Panc1 (cell line): ENCODE measurements at regions not wholly inside any gene's neighbourhood (a gene's known extent, or its start where the extent isn't known, plus 50 kb on each side); places are given as distances from the start of the nearest gene placed in this dataset.

ENCODE experiments used
- ATAC-seq: fragments of 200-7000 bp; cut with Tn5 transposase; 2 replicates; pipeline ENCODE4 v1.9.1; 2020; ENCODE audit warnings: mild to moderate bottlenecking, moderate library complexity
- BruUV-seq: library from RNA; stranded (reverse); fragments of 400-500 nt; replicated peaks from 2 replicates; lab custom pipeline; 2021; lab: Mats Ljungman, UMichigan
- CTCF ChIA-PET: fragments of 300-600 bp; sonication (Branson Sonifier 250); formaldehyde crosslinking; loops from one replicate; lab custom pipeline; 2022; ENCODE audit warnings: antibody characterized with exemption; lab: Charles Lee
- POLR2A ChIA-PET: fragments of 300-600 bp; sonication (Branson Sonifier 250); formaldehyde crosslinking; loops from one replicate; lab custom pipeline; 2022; ENCODE audit warnings: antibody characterized with exemption; lab: Charles Lee
- DNase-seq: peaks from one replicate; pipeline ENCODE4 v3.0.0-alpha.2; 2010; ENCODE audit warnings: low read depth, low spot score
- H3K27ac ChIP-seq: 2 replicates; pipeline ENCODE4 v1.5.1; 2011; ENCODE audit warnings: mild to moderate bottlenecking, low read length, inconsistent platforms
- H3K27me3 ChIP-seq: fragments of 200-500 bp; sonication (Bioruptor generic); 2 replicates; pipeline ENCODE4 v1.6.0; 2014; ENCODE audit warnings: low read length, inconsistent platforms; ENCODE audit not compliant: control insufficient read depth, insufficient read depth
- H3K36me3 ChIP-seq: fragments of 200-500 bp; sonication (Bioruptor generic); 2 replicates; pipeline ENCODE4 v1.5.1; 2014; ENCODE audit warnings: inconsistent platforms, mild to moderate bottlenecking, low read length, moderate library complexity; ENCODE audit not compliant: control insufficient read depth, insufficient read depth
- H3K4me1 ChIP-seq: 2 replicates; pipeline ENCODE4 v1.5.1; 2011; ENCODE audit warnings: inconsistent platforms, mild to moderate bottlenecking, low read length, moderate library complexity; ENCODE audit not compliant: control insufficient read depth, insufficient read depth
- H3K4me3 ChIP-seq, 2 experiments: 2 replicates each; pipeline ENCODE4 v1.5.1; 2011 to 2012; ENCODE audit warnings: low read depth in 2 of 2, low read length in 2 of 2, mild to moderate bottlenecking in 2 of 2, inconsistent platforms in 1 of 2, moderate library complexity in 1 of 2
- H3K9me3 ChIP-seq: fragments of 200-500 bp; sonication (Bioruptor generic); 2 replicates; pipeline ENCODE4 v1.5.1; 2014; ENCODE audit warnings: low read depth, mild to moderate bottlenecking, inconsistent platforms, low read length, moderate library complexity; ENCODE audit not compliant: control insufficient read depth, insufficient read depth
- POLR2AphosphoS5 ChIP-seq: IDR thresholded peaks from 2 replicates; pipeline ENCODE4 v1.6.1; 2012; ENCODE audit warnings: mild to moderate bottlenecking, low read depth, low read length, moderate library complexity
- SIN3A ChIP-seq: IDR thresholded peaks from 2 replicates; pipeline ENCODE4 v1.6.1; 2012; ENCODE audit warnings: low read depth, mild to moderate bottlenecking, low read length, moderate library complexity, borderline replicate concordance; ENCODE audit not compliant: insufficient read depth
- TCF7L2 ChIP-seq: IDR thresholded peaks from 2 replicates; pipeline ENCODE4 v1.6.1; 2011; ENCODE audit warnings: mild to moderate bottlenecking, low read depth, low read length, inconsistent platforms
- in situ Hi-C: cut with HindIII; loops from 2 replicates; pipeline ENCODE4 v1.10.0; 2016; ENCODE audit warnings: low sequenced_read_pairs, low pct_unique_long_range_greater_than_20kb
- intact Hi-C: fragments of 100-400 bp; cut with micrococcal nuclease; formaldehyde crosslinking; loops from one replicate; pipeline ENCODE4 v1.10.0; 2022; ENCODE audit not compliant: unreplicated experiment
- TF ChIP-seq, protein P1 (sequence below), 2 experiments: IDR thresholded peaks; 2 replicates each; pipeline ENCODE4 v1.6.1; 2011 to 2012; ENCODE audit warnings: low read depth in 2 of 2, control low read depth in 1 of 2, low read length in 1 of 2, mild to moderate bottlenecking in 1 of 2, moderate library complexity in 1 of 2; ENCODE audit not compliant: insufficient read depth in 1 of 2
- TF ChIP-seq, protein P2 (sequence below): fragments of 450-650 bp; IDR thresholded peaks from 2 replicates; pipeline ENCODE4 v1.5.1; 2017; ENCODE audit warnings: mild to moderate bottlenecking

DNA sequence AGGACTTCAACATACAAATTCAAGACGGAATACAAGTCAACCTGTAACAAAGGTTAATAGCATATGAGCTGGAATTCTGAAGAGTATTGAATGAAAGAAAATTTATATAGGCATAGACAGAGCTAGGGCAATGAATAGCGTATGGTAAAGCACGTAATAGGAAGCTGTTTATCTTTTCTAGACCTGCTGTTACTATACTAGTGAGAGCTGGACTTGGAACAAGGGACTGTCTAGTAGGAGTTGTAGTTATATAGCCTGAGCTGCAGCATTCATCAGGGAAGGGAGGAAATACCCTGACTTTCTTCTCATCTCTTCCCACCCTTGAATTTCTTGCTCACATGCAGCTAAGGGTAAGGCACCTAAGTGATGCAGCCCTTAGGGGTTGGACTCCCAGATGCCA, 67.5 kb upstream of the PRLR start:
- ATAC-seq (no peak), DNase-seq (no peak)
- in situ Hi-C loops, result no loop called here
- Histone ChIP-seq H3K27me3 (no peaks in the 10 kb centered on the region), H3K27ac (no peak overlapping the region), H3K9me3 (no peaks in the 10 kb centered on the region), H3K4me3 (no peak overlapping the region), H3K36me3 (no peaks in the 10 kb centered on the region), H3K4me1 (no peaks in the 10 kb centered on the region)
- ChIA-PET POLR2A (no interaction called here), CTCF (no interaction called here)
- TF ChIP-seq, protein P1, sequence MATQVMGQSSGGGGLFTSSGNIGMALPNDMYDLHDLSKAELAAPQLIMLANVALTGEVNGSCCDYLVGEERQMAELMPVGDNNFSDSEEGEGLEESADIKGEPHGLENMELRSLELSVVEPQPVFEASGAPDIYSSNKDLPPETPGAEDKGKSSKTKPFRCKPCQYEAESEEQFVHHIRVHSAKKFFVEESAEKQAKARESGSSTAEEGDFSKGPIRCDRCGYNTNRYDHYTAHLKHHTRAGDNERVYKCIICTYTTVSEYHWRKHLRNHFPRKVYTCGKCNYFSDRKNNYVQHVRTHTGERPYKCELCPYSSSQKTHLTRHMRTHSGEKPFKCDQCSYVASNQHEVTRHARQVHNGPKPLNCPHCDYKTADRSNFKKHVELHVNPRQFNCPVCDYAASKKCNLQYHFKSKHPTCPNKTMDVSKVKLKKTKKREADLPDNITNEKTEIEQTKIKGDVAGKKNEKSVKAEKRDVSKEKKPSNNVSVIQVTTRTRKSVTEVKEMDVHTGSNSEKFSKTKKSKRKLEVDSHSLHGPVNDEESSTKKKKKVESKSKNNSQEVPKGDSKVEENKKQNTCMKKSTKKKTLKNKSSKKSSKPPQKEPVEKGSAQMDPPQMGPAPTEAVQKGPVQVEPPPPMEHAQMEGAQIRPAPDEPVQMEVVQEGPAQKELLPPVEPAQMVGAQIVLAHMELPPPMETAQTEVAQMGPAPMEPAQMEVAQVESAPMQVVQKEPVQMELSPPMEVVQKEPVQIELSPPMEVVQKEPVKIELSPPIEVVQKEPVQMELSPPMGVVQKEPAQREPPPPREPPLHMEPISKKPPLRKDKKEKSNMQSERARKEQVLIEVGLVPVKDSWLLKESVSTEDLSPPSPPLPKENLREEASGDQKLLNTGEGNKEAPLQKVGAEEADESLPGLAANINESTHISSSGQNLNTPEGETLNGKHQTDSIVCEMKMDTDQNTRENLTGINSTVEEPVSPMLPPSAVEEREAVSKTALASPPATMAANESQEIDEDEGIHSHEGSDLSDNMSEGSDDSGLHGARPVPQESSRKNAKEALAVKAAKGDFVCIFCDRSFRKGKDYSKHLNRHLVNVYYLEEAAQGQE (IDR thresholded peaks at IDR 0.05; ENCODE audit: insufficient read depth in 1 of 2, low read depth in 2 of 2, low read length in 1 of 2), result no peak
- no peak for TF ChIP-seq TCF7L2
- TF ChIP-seq, protein P2, sequence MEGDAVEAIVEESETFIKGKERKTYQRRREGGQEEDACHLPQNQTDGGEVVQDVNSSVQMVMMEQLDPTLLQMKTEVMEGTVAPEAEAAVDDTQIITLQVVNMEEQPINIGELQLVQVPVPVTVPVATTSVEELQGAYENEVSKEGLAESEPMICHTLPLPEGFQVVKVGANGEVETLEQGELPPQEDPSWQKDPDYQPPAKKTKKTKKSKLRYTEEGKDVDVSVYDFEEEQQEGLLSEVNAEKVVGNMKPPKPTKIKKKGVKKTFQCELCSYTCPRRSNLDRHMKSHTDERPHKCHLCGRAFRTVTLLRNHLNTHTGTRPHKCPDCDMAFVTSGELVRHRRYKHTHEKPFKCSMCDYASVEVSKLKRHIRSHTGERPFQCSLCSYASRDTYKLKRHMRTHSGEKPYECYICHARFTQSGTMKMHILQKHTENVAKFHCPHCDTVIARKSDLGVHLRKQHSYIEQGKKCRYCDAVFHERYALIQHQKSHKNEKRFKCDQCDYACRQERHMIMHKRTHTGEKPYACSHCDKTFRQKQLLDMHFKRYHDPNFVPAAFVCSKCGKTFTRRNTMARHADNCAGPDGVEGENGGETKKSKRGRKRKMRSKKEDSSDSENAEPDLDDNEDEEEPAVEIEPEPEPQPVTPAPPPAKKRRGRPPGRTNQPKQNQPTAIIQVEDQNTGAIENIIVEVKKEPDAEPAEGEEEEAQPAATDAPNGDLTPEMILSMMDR, result no peak
- no peak for TF ChIP-seq SIN3A
- TF ChIP-seq POLR2AphosphoS5, result no peak
- intact Hi-C loops, result no loop called here
- BruUV-seq, result no TSS peak

DNA sequence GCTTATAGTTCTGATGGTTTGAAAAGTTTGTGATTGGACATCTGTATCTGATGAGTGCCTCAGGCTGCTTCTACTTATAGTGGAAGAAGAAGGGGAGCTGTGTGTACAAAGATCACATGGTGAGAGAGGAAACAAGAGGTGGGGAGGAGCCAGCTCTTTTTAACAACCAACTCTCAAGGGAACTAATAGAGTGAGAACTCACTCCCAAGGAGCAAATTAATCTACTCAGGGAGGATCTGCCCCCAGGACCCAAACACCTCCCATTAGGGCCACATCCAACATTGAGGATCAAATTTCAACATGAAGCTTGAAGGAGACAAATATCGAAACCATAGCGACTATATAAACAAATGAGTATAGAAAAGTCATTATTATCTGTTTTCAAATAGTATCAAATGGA, 64.7 kb upstream of the PRLR start:
- Histone ChIP-seq H3K4me1 (no peaks in the 10 kb centered on the region), H3K4me3 (no peak overlapping the region), H3K9me3 (no peaks in the 10 kb centered on the region), H3K27ac (no peak overlapping the region), H3K36me3 (no peaks in the 10 kb centered on the region), H3K27me3 (no peaks in the 10 kb centered on the region)
- no peak for ATAC-seq
- TF ChIP-seq TCF7L2, result no peak
- TF ChIP-seq, protein P1 (IDR thresholded peaks at IDR 0.05; ENCODE audit: insufficient read depth in 1 of 2, low read depth in 2 of 2, low read length in 1 of 2), result no peak
- TF ChIP-seq, protein P2, result no peak
- no peak for TF ChIP-seq SIN3A
- no peak for TF ChIP-seq POLR2AphosphoS5
- ChIA-PET POLR2A (no interaction called here), CTCF (no interaction called here)
- DNase-seq, result no peak
- intact Hi-C loops (no loop called here), in situ Hi-C loops (no loop called here)
- BruUV-seq, result no TSS peak
